GM19397 (cell line): ENCODE measurements at regions not wholly inside any gene's neighbourhood (a gene's known extent, or its start where the extent isn't known, plus 50 kb on each side); places are given as distances from the start of the nearest gene placed in this dataset.
"Not testable (repeated sequence)": the region's sequence is repeated elsewhere in the genome, so short reads cannot be mapped to it uniquely, and the experiment has no call there.

ENCODE experiments used
- ATAC-seq: cut with Tn5 transposase; IDR thresholded peaks from one replicate; pipeline ENCODE4 v1.9.1; 2021; ENCODE audit warnings: mild to moderate bottlenecking, moderate library complexity; ENCODE audit not compliant: unreplicated experiment

- ATAC-seq = no peak
These were observed 427.5 kb upstream of the NUDT12 start for GRCh38 chr5:103990064-103990463.

GRCh38 chr5:103981592-103981991 is 419.0 kb upstream of the NUDT12 start:
- no peak for ATAC-seq

GRCh38 chr5:103973669-103974068 is 411.1 kb upstream of the NUDT12 start:
- ATAC-seq = no peak

- not testable (repeated sequence) for ATAC-seq
These were observed 403.7 kb upstream of the NUDT12 start for GRCh38 chr5:103966295-103966694.

GRCh38 chr5:103962023-103962422 is 399.4 kb upstream of the NUDT12 start:
- no peak for ATAC-seq

- ATAC-seq = no peak
These were observed 391.2 kb upstream of the NUDT12 start for GRCh38 chr5:103953601-103954382.

- ATAC-seq = no peak
These were observed 389.2 kb upstream of the NUDT12 start for GRCh38 chr5:103951776-103952175.

- ATAC-seq = no peak
These were observed 380.6 kb upstream of the NUDT12 start for GRCh38 chr5:103943230-103943629.

- ATAC-seq = no peak
These were observed 380.1 kb upstream of the NUDT12 start for GRCh38 chr5:103942587-103943186.

GRCh38 chr5:103941596-103941995 is 379.0 kb upstream of the NUDT12 start:
- ATAC-seq = no peak

GRCh38 chr5:103938146-103938695 is 375.6 kb upstream of the NUDT12 start:
- ATAC-seq = no peak

- no peak for ATAC-seq
These were observed 366.9 kb upstream of the NUDT12 start for GRCh38 chr5:103929338-103930013.

- ATAC-seq = no peak
These were observed 365.1 kb upstream of the NUDT12 start for GRCh38 chr5:103927739-103928138.

- no peak for ATAC-seq
These were observed 361.1 kb upstream of the NUDT12 start for GRCh38 chr5:103923616-103924168.

GRCh38 chr5:103919506-103919905 is 356.9 kb upstream of the NUDT12 start:
- no peak for ATAC-seq

- no peak for ATAC-seq
These were observed 356.2 kb upstream of the NUDT12 start for GRCh38 chr5:103918668-103919367.

GRCh38 chr5:103915081-103915480 is 352.5 kb upstream of the NUDT12 start:
- no peak for ATAC-seq

GRCh38 chr5:103910786-103911185 is 348.2 kb upstream of the NUDT12 start:
- no peak for ATAC-seq

GRCh38 chr5:103910011-103910410 is 347.4 kb upstream of the NUDT12 start:
- ATAC-seq = no peak

GRCh38 chr5:103909391-103909790 is 346.8 kb upstream of the NUDT12 start:
- no peak for ATAC-seq
